ENCODE measurements at regions not wholly inside any gene's neighbourhood (a gene's known extent, or its start where the extent isn't known, plus 50 kb on each side); places are given as distances from the start of the nearest gene placed in this dataset.

DNA sequence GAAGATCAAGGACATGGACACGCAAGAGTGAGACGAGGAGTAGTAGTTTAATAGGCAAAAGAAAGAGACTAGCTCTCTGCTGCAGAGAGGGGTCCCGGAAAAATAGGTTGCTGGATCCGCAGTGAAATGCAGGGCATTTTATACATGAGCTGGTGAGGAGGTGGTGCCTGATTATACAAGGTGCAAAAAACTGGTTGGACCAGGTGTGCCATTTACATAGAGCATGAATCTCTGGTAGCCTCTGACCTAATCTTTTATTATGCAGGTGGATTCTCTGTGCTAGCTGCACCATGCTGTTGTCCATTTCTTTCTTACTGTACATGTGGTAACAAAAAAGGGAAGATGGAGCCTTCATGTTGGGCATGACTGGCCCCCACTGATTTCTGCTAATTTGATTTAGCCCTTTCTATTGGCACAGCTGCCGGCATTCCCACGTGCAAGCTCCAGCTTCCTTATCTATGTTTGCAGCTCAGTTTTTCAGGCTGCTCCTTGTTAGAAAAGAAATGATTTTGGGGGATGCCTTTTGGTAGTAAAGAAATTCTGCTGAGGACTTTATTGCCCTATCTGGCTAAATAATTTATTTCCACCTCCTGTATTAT lies 548.1 kb downstream of the BRINP3 start:
- TF ChIP-seq, protein P1, sequence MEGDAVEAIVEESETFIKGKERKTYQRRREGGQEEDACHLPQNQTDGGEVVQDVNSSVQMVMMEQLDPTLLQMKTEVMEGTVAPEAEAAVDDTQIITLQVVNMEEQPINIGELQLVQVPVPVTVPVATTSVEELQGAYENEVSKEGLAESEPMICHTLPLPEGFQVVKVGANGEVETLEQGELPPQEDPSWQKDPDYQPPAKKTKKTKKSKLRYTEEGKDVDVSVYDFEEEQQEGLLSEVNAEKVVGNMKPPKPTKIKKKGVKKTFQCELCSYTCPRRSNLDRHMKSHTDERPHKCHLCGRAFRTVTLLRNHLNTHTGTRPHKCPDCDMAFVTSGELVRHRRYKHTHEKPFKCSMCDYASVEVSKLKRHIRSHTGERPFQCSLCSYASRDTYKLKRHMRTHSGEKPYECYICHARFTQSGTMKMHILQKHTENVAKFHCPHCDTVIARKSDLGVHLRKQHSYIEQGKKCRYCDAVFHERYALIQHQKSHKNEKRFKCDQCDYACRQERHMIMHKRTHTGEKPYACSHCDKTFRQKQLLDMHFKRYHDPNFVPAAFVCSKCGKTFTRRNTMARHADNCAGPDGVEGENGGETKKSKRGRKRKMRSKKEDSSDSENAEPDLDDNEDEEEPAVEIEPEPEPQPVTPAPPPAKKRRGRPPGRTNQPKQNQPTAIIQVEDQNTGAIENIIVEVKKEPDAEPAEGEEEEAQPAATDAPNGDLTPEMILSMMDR (IDR thresholded peaks at IDR 0.05; ENCODE audit: insufficient read depth, low read length, missing control alignments), result no peak
- POLR2A ChIA-PET, result no interaction called here
- no peak overlapping the region for H3K4me3 ChIP-seq (ENCODE audit: low read depth, low read length)
- CTCF ChIA-PET, result no interaction called here
- DNase-seq (ENCODE audit: low read depth, low spot score), result no peak

DNA sequence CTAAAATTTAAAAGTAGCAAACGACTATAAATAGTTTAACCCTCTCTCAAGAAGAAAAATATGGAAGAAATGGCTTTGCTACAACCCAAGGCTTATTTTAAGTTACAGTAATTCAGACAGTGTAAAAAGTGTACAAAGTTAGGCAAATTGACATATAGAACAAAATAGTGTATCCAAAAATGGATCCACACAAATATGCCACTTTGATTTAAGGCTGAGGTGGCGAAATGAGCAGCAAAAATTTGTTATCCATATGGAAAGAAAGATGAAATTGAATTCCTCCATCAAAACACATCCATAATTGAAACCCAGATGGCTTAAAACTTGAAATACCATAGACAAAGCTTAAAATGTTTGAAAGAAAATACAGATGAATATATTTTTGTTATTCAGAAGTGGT lies 540.8 kb downstream of the BRINP3 start:
- DNase-seq (ENCODE audit: low read depth, low spot score), result no peak
- ChIA-PET CTCF (no interaction called here), POLR2A (no interaction called here)
- TF ChIP-seq, protein P1 (IDR thresholded peaks at IDR 0.05; ENCODE audit: insufficient read depth, low read length, missing control alignments), result no peak
- H3K4me3 ChIP-seq (ENCODE audit: low read depth, low read length), result no peak overlapping the region

DNA sequence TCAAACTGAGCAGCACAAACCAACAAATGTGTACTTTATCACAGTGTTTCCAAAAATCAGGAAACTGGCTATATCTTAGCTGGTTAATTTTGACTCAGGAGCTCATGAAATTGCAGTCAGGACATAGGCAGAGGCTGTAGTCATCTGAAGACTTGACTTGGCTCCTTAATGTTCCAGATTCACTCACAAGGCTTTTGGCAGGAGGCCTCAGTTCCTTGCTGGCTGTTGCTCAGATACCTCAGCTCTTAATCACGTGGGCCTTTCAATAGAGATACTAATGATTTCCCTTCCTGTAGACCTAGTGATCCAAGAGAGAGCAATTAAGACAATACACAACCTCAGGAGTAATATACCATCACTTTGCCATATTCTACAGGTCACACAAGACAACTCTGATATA lies 537.7 kb downstream of the BRINP3 start:
- ChIA-PET POLR2A (no interaction called here), CTCF (no interaction called here)
- no peak for DNase-seq (ENCODE audit: low read depth, low spot score)
- H3K4me3 ChIP-seq (ENCODE audit: low read depth, low read length), result no peak overlapping the region
- TF ChIP-seq, protein P1 (IDR thresholded peaks at IDR 0.05; ENCODE audit: insufficient read depth, low read length, missing control alignments), result no peak

DNA sequence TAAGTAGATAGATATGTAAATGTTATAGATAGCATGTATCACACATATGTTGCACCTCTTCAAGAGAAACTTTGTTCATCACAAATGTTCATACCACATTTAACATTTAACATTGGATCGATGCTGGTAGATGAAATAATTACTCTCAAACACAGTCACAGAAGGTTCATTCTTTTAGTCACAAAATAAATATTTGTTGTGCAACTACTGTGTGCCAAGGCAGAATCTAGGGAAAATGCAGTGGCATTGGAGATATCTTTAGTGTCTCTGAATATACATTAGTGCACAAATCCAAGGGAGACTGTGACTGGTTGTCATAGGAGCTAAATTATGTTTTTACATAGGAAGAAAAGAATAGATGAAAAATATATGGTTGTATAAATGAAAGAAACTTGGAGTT lies 535.7 kb downstream of the BRINP3 start:
- no peak for DNase-seq (ENCODE audit: low read depth, low spot score)
- ChIA-PET CTCF (no interaction called here), POLR2A (no interaction called here)
- no peak overlapping the region for H3K4me3 ChIP-seq (ENCODE audit: low read depth, low read length)
- TF ChIP-seq, protein P1 (IDR thresholded peaks at IDR 0.05; ENCODE audit: insufficient read depth, low read length, missing control alignments), result no peak

DNA sequence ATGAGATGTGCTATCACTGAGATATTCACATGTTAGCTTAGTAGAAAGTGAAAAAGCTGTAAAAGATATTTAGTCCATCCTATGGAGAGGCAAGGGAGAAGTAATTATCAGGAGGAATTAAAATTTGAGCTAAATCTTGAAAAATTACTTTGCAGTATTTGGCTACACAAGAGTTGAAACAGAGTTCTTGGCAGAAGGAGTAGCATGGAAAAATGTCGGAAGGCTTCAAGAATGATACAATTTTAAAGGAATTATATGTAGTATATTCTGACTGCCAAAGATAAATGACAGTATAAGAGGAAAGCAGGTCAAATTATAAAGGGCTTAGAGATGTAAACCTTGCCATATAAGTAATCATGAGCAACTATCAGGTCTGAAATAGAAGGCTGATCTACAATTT lies 518.9 kb downstream of the BRINP3 start:
- no peak for DNase-seq (ENCODE audit: low read depth, low spot score)
- ChIA-PET POLR2A (no interaction called here), CTCF (no interaction called here)
- TF ChIP-seq, protein P1 (IDR thresholded peaks at IDR 0.05; ENCODE audit: insufficient read depth, low read length, missing control alignments), result no peak
- no peak overlapping the region for H3K4me3 ChIP-seq (ENCODE audit: low read depth, low read length)

DNA sequence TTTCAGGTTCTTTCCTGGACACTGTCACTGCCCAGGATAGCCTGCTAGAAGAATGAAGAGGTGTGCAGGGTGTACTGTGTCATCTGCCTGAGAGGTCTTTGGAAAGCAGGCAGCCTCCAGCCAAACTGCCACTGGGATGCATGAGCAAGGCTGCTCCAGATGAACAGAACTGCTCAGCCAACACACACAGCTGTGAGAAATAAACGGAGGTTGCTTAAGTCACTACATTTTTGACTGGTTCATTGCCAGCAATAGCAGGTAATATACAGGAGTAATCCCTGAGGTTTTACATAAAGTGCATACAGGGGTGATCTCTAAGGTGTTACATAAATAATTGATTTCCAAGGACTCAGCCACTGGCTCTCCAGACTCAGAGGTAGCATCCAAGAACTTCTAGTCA lies 516.9 kb downstream of the BRINP3 start:
- no peak overlapping the region for H3K4me3 ChIP-seq (ENCODE audit: low read depth, low read length)
- TF ChIP-seq, protein P1 (IDR thresholded peaks at IDR 0.05; ENCODE audit: insufficient read depth, low read length, missing control alignments), result no peak
- CTCF ChIA-PET, result no interaction called here
- DNase-seq (ENCODE audit: low read depth, low spot score), result no peak
- POLR2A ChIA-PET, result no interaction called here
